Erythroblast (primary cell): ENCODE measurements at regions not wholly inside any gene's neighbourhood (a gene's known extent, or its start where the extent isn't known, plus 50 kb on each side); places are given as distances from the start of the nearest gene placed in this dataset.

Source experiments
- DNase-seq, 2 experiments: peaks; one replicate each; lab custom pipeline; 2025; lab: John Stamatoyannopoulos, UW
- GATA1 ChIP-seq: IDR thresholded peaks from 2 replicates; pipeline ENCODE4 v1.6.1; 2011; ENCODE audit warnings: low read depth, mild to moderate bottlenecking, control low read depth, low read length, moderate library complexity
- POLR2A ChIP-seq: IDR thresholded peaks from 2 replicates; pipeline ENCODE4 v1.6.1; 2011; ENCODE audit warnings: mild to moderate bottlenecking, low read length

DNA sequence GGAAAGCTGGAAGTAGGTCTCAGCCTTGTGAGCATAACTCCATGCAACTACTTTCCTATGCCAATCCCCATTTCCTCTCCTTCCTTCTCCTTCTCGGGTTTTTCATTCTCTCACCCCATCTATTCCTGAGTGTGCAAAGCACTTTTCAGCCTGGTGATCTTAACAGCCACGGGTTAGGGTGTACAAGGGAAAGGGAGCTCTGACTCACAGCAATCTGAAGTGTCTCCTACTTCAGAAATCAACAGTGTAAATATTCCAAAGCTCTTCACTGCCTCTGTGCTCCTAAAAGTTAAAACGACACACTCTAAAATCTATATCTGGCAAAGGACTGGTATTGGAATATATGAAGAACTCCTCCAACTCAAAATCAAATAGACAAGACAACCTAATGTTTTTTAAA is 268.0 kb upstream of the IRX3 start:
- no peak for DNase-seq
- no peak for TF ChIP-seq GATA1
- no peak for TF ChIP-seq POLR2A

- TF ChIP-seq GATA1 = no peak
- DNase-seq = no peak
Measured at GRCh38 chr16:54548281-54548680, 261.7 kb upstream of the IRX3 start.

- TF ChIP-seq GATA1 (no peak), POLR2A (no peak)
- no peak for DNase-seq
Measured at GRCh38 chr16:54547052-54547451, 260.5 kb upstream of the IRX3 start.

DNA sequence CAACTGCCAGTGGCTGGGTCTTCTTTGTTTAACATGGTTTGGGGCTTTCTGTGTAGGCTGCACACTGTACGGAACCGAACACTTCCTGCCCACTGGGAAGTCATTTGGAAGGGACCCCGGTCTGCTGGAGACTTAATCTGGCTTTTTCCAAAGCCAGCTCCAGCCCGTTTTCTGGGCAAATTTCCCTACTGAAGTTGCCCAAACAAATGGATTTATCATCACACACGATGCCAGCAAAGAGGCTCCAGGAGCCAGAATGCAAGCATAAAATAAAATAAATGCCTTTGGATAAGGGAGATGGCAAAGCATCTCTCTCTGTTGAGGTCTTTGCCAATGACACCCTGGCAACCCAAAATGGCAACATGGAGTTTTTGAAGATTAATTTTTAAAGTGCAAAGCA is 259.9 kb upstream of the IRX3 start:
- TF ChIP-seq POLR2A = no peak
- TF ChIP-seq GATA1 = no peak
- DNase-seq = no peak

DNA sequence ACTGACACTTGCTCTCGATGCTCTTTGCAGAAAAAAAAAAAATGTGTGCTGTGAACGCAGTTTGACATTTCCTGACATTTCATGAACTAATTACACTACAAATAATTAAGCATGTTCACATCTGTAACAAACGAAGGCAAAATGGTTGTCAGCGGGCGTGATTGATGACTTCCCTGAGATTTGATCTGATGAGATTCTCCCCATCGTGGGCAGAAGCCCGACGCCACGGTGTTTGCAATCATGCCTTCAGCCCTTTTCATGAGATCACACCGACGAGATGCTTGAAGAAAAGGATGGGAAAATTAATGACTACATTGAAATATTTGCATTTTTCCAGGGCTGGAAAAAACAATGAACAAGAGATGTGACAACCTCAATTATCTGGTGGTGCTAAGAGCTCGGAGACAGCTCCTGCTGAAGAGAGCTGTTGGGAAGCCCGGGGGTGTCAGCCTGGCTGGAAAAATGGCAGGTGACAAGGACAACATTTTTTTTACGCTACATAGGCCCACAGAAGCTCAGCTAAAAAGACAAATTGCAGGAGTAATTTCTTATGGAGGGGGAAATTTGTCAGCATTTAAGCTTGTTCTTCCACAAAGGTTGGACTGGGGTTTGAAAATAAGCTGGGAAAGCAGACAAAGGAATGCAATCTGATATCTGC is 259.4 kb upstream of the IRX3 start:
- no peak for DNase-seq
- TF ChIP-seq GATA1 (no peak), POLR2A (no peak)

GRCh38 chr16:54544553-54545180 is 258.1 kb upstream of the IRX3 start:
- TF ChIP-seq POLR2A (no peak), GATA1 (no peak)
- no peak for DNase-seq

- TF ChIP-seq POLR2A = no peak
- no peak for TF ChIP-seq GATA1
Measured at GRCh38 chr16:54542805-54543505, 256.4 kb upstream of the IRX3 start.

DNA sequence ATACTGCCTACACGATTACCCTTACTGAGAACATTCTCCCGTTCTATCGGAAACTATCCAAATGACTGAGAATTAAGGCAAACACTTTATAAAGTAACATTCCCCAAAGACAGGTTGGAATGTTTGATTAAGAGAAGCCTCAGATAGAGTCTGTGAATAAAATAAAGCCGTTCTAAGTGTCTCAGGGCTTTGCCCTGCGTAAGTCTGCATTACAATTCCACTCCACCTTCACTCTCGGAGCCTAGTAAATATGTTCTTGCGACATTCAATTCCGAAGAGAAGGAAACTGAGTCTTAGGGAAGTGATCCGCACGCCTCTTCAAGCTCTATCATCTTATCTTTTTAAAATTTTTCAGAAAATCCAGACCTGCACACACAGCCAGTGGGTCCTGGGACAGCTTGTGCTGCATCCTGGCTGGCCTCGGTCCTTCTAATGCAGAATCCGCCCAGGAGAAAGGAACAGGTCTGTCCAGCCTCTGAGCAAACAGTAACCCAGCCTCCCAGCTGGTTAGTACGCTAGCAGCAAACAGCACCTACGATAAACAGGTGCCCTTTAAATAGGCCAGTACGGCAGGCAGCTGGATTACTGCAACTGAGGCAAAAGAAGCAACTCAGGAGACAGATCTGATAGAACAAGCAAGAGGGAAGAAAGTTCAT is 254.1 kb upstream of the IRX3 start:
- DNase-seq = no peak
- TF ChIP-seq POLR2A = no peak
- TF ChIP-seq GATA1 = no peak

More at GRCh38 chr16:54542805-54543505, 256.4 kb upstream of the IRX3 start:
- DNase-seq = no peak

DNA sequence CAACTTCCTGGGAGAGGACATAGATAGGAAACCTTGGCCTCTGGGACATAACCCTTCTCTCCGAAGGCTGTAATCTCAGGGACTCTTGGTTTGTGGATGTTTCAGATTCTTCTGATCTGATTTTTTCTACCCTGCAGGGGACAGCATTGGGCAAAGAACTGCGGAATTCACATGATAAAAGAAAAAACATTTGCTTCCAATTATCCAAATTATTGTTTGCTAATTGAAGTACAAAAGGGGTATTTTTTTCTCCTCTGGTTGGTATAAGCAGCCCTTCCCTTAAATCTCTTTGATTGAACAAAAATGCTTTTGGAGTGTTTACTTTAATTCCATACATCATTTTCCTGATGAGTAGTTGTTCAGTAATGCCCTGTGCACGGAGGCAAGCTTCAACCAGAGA is 251.7 kb upstream of the IRX3 start:
- no peak for TF ChIP-seq GATA1
- TF ChIP-seq POLR2A = no peak
- DNase-seq = no peak

DNA sequence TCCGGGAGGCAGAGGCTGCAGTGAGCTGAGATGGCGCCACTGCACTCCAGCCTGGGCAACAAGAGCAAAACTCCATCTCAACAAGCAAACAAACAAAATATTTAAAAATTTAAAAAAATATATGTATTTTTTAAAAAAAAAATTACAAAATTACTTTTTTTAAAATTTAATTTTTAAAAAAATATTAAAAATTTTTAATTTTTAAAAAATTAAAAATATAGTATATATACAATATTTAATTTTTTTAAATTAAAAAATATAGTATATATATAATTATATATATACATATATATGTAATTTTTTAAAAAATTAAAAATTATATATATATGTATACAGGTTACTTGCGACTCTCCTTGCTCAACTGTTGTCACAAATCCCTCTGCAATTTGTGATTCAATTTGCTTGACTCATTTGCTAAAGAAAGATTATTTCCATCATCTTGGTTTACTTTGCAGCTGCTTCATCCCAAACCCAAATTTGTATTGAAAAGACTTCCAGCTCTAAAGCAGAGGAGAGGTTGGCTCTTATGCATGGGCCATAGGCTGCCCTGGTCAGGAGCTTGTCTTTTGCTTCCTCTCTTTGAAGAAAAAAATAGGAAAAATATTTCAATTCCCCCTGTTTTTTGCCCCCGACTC is 247.4 kb upstream of the IRX3 start:
- TF ChIP-seq GATA1 (no peak), POLR2A (no peak)
- DNase-seq = no peak

DNA sequence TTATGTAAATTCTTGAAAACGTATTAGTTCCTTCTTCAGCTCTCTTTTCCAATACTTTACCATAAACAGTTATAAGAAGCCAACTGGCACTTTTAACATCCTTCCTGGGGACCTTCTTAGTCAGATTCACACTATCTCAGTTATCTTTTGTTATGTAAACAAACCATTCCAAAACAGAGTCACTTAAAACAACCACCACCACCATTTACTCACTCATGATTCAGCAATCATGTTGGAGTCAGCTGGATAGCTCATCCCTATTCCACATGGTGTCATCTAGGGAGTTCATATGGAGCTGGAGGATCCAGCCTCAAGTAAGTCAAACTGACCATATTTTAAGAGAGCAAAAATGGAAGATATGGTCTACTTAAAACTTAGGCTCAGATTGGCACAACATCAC is 240.3 kb upstream of the IRX3 start:
- TF ChIP-seq GATA1 (no peak), POLR2A (no peak)
- DNase-seq = no peak

- no peak for DNase-seq
- no peak for TF ChIP-seq POLR2A
- no peak for TF ChIP-seq GATA1
Measured at GRCh38 chr16:54526087-54526486, 239.5 kb upstream of the IRX3 start.

- DNase-seq = no peak
- no peak for TF ChIP-seq GATA1
- TF ChIP-seq POLR2A = no peak
Measured at GRCh38 chr16:54525104-54525503, 238.5 kb upstream of the IRX3 start.
